ENCODE measurements at regions not wholly inside any gene's neighbourhood (a gene's known extent, or its start where the extent isn't known, plus 50 kb on each side); places are given as distances from the start of the nearest gene placed in this dataset.

DNA sequence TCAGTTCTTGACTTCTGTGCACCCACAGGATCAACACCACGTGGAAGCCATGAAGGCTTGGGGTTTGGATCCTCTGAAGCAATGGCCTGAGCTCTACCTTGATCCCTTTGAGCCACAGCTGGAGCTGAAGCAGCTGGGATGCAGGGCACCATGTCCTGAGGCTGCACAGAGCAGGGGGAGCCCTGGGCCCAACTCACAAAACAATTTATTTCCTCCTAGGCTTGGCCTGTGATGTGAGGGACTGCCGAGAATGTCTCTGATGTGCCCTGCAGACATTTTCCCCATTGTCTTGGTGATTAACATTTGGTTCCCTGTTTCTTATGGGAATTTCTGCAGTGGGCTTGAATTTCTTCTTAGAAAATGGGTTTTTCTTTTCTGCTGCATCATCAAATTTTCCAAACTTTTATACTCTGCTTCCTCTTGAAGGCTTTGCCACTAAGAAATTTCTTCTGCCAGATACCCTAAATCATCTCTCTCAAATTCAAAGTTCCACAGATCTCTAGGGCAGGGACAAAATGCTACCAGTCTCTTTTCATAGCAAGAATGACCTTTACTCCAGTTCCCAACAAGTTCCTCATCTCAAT lies 288.2 kb downstream of the CCDC59 start:
- no peaks in the 10 kb centered on the region for H3K27me3 ChIP-seq
- DNase-seq (ENCODE audit: low spot score) = no peak
- H3K36me3 ChIP-seq = no peaks in the 10 kb centered on the region
- H3K4me1 ChIP-seq = no peaks in the 10 kb centered on the region
- TF ChIP-seq CTCF (IDR thresholded peaks at IDR 0.05) = no peak
- no peak overlapping the region for H3K27ac ChIP-seq
- no peak overlapping the region for H3K4me3 ChIP-seq
- no peaks in the 10 kb centered on the region for H3K9me3 ChIP-seq

DNA sequence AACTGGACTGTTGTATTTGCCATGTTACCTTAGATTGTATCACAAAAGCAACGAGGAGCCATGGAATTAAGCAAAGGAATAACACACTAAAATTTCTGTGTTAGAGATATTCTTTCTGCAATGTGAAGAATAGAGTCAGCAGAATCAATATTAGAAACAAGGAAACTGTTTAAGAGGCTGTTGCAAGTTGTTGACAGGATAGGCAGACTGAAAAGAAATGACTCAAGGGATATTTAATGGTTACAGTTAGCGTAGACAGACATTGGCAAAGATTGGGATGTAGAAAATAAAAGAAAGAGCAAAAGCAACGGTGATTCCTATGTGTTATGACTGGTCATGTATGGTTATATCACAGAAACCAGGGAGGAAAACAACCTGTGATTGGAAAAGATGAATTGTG lies 299.0 kb upstream of the PPFIA2 start:
- Histone ChIP-seq H3K27me3 (no peaks in the 10 kb centered on the region), H3K27ac (no peak overlapping the region), H3K9me3 (no peaks in the 10 kb centered on the region), H3K4me3 (no peak overlapping the region), H3K36me3 (no peaks in the 10 kb centered on the region), H3K4me1 (no peaks in the 10 kb centered on the region)
- no peak for DNase-seq (ENCODE audit: low spot score)
- no peak for TF ChIP-seq CTCF (IDR thresholded peaks at IDR 0.05)

GRCh38 chr12:82057770-82058169 lies 298.6 kb upstream of the PPFIA2 start:
- H3K36me3 ChIP-seq = no peaks in the 10 kb centered on the region
- H3K4me3 ChIP-seq = no peak overlapping the region
- no peak for DNase-seq (ENCODE audit: low spot score)
- no peaks in the 10 kb centered on the region for H3K9me3 ChIP-seq
- no peaks in the 10 kb centered on the region for H3K27me3 ChIP-seq
- no peaks in the 10 kb centered on the region for H3K4me1 ChIP-seq
- no peak overlapping the region for H3K27ac ChIP-seq
- TF ChIP-seq CTCF (IDR thresholded peaks at IDR 0.05) = no peak

GRCh38 chr12:82055391-82055790 lies 296.2 kb upstream of the PPFIA2 start:
- Histone ChIP-seq H3K4me1 (no peaks in the 10 kb centered on the region), H3K27ac (no peak overlapping the region), H3K4me3 (no peak overlapping the region), H3K36me3 (no peaks in the 10 kb centered on the region), H3K9me3 (no peaks in the 10 kb centered on the region), H3K27me3 (no peaks in the 10 kb centered on the region)
- no peak for DNase-seq (ENCODE audit: low spot score)
- no peak for TF ChIP-seq CTCF (IDR thresholded peaks at IDR 0.05)

DNA sequence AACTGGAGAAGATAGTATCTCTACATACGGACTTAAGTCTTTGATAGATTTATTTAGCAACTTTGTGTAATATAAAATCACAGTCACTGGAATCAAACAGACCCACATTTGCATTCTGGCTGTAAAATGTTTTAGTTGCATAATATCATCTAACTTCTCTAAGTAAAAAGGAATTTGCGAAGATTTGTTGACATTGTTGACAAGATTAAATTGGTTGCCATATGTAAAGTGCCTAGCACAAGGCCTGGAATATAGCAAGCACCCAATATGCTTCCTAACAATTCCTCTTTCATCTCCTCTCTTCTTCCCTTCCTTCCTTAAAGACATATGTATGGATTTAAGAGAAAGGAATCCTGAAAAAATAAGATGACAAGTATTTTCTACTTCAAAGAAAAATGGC lies 295.4 kb upstream of the PPFIA2 start:
- Histone ChIP-seq H3K4me1 (no peaks in the 10 kb centered on the region), H3K4me3 (no peak overlapping the region), H3K36me3 (no peaks in the 10 kb centered on the region), H3K27ac (no peak overlapping the region), H3K9me3 (no peaks in the 10 kb centered on the region), H3K27me3 (no peaks in the 10 kb centered on the region)
- no peak for DNase-seq (ENCODE audit: low spot score)
- no peak for TF ChIP-seq CTCF (IDR thresholded peaks at IDR 0.05)

GRCh38 chr12:82047446-82047845 lies 288.3 kb upstream of the PPFIA2 start:
- H3K27ac ChIP-seq = no peak overlapping the region
- H3K4me1 ChIP-seq = no peaks in the 10 kb centered on the region
- H3K9me3 ChIP-seq = no peaks in the 10 kb centered on the region
- TF ChIP-seq CTCF (IDR thresholded peaks at IDR 0.05) = no peak
- DNase-seq (ENCODE audit: low spot score) = no peak
- no peak overlapping the region for H3K4me3 ChIP-seq
- H3K27me3 ChIP-seq = no peaks in the 10 kb centered on the region
- H3K36me3 ChIP-seq = no peaks in the 10 kb centered on the region

Data from right atrium auricular region (tissue), 2 donors.